CD14-positive monocyte (primary cell): ENCODE measurements at regions not wholly inside any gene's neighbourhood (a gene's known extent, or its start where the extent isn't known, plus 50 kb on each side); places are given as distances from the start of the nearest gene placed in this dataset.

Experiments
- DNase-seq, 3 donors: peaks; one replicate each; pipeline ENCODE4 v3.0.0-alpha.2; 2011 to 2022
- H2AFZ ChIP-seq: 2 replicates; pipeline ENCODE4 v1.6.0; 2012; ENCODE audit warnings: mild to moderate bottlenecking, low read depth, low read length, inconsistent platforms; ENCODE audit not compliant: insufficient read depth, poor library complexity, severe bottlenecking
- H3K27ac ChIP-seq, 2 donors: 1 replicate in 1 of 2; 2 replicates in 1 of 2; pipeline ENCODE4 v1.5.1; 2012 to 2013; ENCODE audit warnings: low read length in 2 of 2, control low read depth in 1 of 2, inconsistent platforms in 1 of 2, low read depth in 1 of 2, mild to moderate bottlenecking in 1 of 2
- H3K27me3 ChIP-seq, 2 donors: one replicate each; pipeline versions ENCODE4 v1.6.0 to v1.6.1; 2011 to 2013; ENCODE audit warnings: low read length in 2 of 2; ENCODE audit not compliant: control insufficient read depth in 2 of 2, insufficient read depth in 2 of 2
- H3K36me3 ChIP-seq, 2 donors: replicated peaks in 1 of 2; 1 replicate in 1 of 2; 2 replicates in 1 of 2; pipeline versions ENCODE4 v1.5.1 to v1.6.1; 2012 to 2013; ENCODE audit warnings: low read length in 2 of 2, control low read depth in 1 of 2, inconsistent platforms in 1 of 2, mild to moderate bottlenecking in 1 of 2; ENCODE audit not compliant: insufficient read depth in 2 of 2, control insufficient read depth in 1 of 2
- H3K4me1 ChIP-seq, 2 donors: 1 replicate in 1 of 2; 2 replicates in 1 of 2; pipeline versions ENCODE4 v1.5.1 to v1.6.1; 2012 to 2013; ENCODE audit warnings: low read length in 2 of 2, control low read depth in 1 of 2, inconsistent platforms in 1 of 2, mild to moderate bottlenecking in 1 of 2, moderate library complexity in 1 of 2; ENCODE audit not compliant: insufficient read depth in 2 of 2, control insufficient read depth in 1 of 2
- H3K4me2 ChIP-seq: replicated peaks from 2 replicates; pipeline ENCODE3; 2012; ENCODE audit warnings: low read length, moderate library complexity, mild to moderate bottlenecking; ENCODE audit not compliant: poor library complexity, severe bottlenecking; ENCODE audit errors: extremely low read depth
- H3K4me3 ChIP-seq, 3 experiments: fragments of 200-600 bp in 1 of 3; sonication (generic) in 1 of 3; replicated peaks in 1 of 3; 1 replicate in 2 of 3; 2 replicates in 1 of 3; pipeline ENCODE4 v1.5.1; 2011 to 2013; ENCODE audit warnings: low read length in 3 of 3, mild to moderate bottlenecking in 3 of 3, control low read depth in 2 of 3, low read depth in 2 of 3, inconsistent platforms in 1 of 3, moderate library complexity in 1 of 3
- H3K79me2 ChIP-seq: 2 replicates; pipeline ENCODE4 v1.6.0; 2012; ENCODE audit warnings: mild to moderate bottlenecking, control low read depth, inconsistent platforms, low read length, moderate library complexity; ENCODE audit not compliant: insufficient read depth
- H3K9ac ChIP-seq: 2 replicates; pipeline ENCODE4 v1.6.0; 2017; ENCODE audit warnings: low read length, mild to moderate bottlenecking; ENCODE audit not compliant: insufficient read depth, poor library complexity, severe bottlenecking
- H3K9me3 ChIP-seq, 2 donors: replicated peaks in 1 of 2; 1 replicate in 1 of 2; 2 replicates in 1 of 2; pipeline versions ENCODE4 v1.5.1 to v1.6.1; 2012 to 2013; ENCODE audit warnings: low read length in 2 of 2, control low read depth in 1 of 2; ENCODE audit not compliant: control insufficient read depth in 1 of 2, insufficient read depth in 1 of 2
- H4K20me1 ChIP-seq: 2 replicates; pipeline ENCODE4 v1.6.0; 2012; ENCODE audit warnings: mild to moderate bottlenecking, low read length, control low read depth, moderate library complexity; ENCODE audit not compliant: insufficient read depth
- H3K27ac Mint-ChIP-seq, 7 donors: one replicate each; pipeline ENCODE4 v1.8.0; 2020; ENCODE audit warnings: mild to moderate bottlenecking in 7 of 7, mixed read lengths in 7 of 7, moderate library complexity in 6 of 7, inconsistent platforms in 2 of 7
- H3K27me3 Mint-ChIP-seq, 3 donors: one replicate each; pipeline ENCODE4 v1.8.0; 2021 to 2022; ENCODE audit warnings: low read depth in 3 of 3, mild to moderate bottlenecking in 3 of 3, mixed read lengths in 3 of 3, moderate library complexity in 3 of 3, inconsistent platforms in 1 of 3
- H3K36me3 Mint-ChIP-seq, 2 donors: one replicate each; pipeline ENCODE4 v1.8.0; 2020; ENCODE audit warnings: mixed read lengths in 2 of 2, inconsistent platforms in 1 of 2, mild to moderate bottlenecking in 1 of 2
- H3K4me1 Mint-ChIP-seq: one replicate; pipeline ENCODE4 v1.8.0; 2020; ENCODE audit warnings: mild to moderate bottlenecking, mixed read lengths
- H3K4me3 Mint-ChIP-seq, 2 donors: one replicate each; pipeline ENCODE4 v1.8.0; 2020; ENCODE audit warnings: mild to moderate bottlenecking in 2 of 2, mixed read lengths in 2 of 2, moderate library complexity in 1 of 2
- H3K9me3 Mint-ChIP-seq, 7 donors: one replicate each; pipeline ENCODE4 v1.8.0; 2020 to 2022; ENCODE audit warnings: mixed read lengths in 7 of 7, mild to moderate bottlenecking in 6 of 7, moderate library complexity in 6 of 7, inconsistent platforms in 2 of 7
- WGBS: methylation state at CpG from one replicate; pipeline ENCODE4 v1.1.5; 2013; ENCODE audit warnings: missing lambda C conversion rate; ENCODE audit not compliant: insufficient coverage; 5-methylcytosine and 5-hydroxymethylcytosine counted together
- intact Hi-C, 2 donors: fragments of 100-400 bp; cut with micrococcal nuclease; formaldehyde crosslinking; loops; one replicate each; pipeline versions ENCODE4 v1.15.0 to v1.15.1; 2023
- TF ChIP-seq, protein P1 (sequence below): fragments of 200-600 bp; IDR thresholded peaks from one replicate; pipeline ENCODE4 v1.8.0; 2022; ENCODE audit warnings: antibody characterized with exemption, mild to moderate bottlenecking

- H3K36me3 Mint-ChIP-seq = peaks cover 2 to 3% of the 10 kb centered on the region in 2 donors
- H3K4me3 Mint-ChIP-seq = no peak overlapping the region
- Histone ChIP-seq H3K79me2 (no peaks in the 10 kb centered on the region), H3K27ac (peak overlapping the region in 1 of 2 donors; percentile 60), H3K27me3 (no peaks in the 10 kb centered on the region), H3K36me3 (no peaks in the 10 kb centered on the region), H4K20me1 (no peaks in the 10 kb centered on the region), H2AFZ (no peak overlapping the region), H3K4me1 (peaks cover 40 to 52% of the 10 kb centered on the region in 2 donors), H3K9me3 (no peaks in the 10 kb centered on the region), H3K4me2 (no peak overlapping the region), H3K9ac (no peak overlapping the region), H3K4me3 (no peak overlapping the region)
- H3K9me3 Mint-ChIP-seq = peaks cover 0 to 2% (median 0%) of the 10 kb centered on the region in 7 donors
- peak overlapping the region; percentile 72 to 88 (median 86) for H3K27ac Mint-ChIP-seq
- H3K27me3 Mint-ChIP-seq = peaks cover 0 to 3% (median 0%) of the 10 kb centered on the region in 3 donors
- 67% methylated on average over 1 of the region's 5 CpGs for WGBS
- H3K4me1 Mint-ChIP-seq = peaks cover 46% of the 10 kb centered on the region
- intact Hi-C loops = loop anchor here in 1 of 2 donors (5.0 kb wide), 2 partner anchors 33 to 37 kb away; no protein-coding TSS in a partner anchor
- peak; percentile 78 to 84 (median 82) for DNase-seq
- TF ChIP-seq, protein P1, sequence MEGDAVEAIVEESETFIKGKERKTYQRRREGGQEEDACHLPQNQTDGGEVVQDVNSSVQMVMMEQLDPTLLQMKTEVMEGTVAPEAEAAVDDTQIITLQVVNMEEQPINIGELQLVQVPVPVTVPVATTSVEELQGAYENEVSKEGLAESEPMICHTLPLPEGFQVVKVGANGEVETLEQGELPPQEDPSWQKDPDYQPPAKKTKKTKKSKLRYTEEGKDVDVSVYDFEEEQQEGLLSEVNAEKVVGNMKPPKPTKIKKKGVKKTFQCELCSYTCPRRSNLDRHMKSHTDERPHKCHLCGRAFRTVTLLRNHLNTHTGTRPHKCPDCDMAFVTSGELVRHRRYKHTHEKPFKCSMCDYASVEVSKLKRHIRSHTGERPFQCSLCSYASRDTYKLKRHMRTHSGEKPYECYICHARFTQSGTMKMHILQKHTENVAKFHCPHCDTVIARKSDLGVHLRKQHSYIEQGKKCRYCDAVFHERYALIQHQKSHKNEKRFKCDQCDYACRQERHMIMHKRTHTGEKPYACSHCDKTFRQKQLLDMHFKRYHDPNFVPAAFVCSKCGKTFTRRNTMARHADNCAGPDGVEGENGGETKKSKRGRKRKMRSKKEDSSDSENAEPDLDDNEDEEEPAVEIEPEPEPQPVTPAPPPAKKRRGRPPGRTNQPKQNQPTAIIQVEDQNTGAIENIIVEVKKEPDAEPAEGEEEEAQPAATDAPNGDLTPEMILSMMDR = no peak
Measured at GRCh38 chr20:23193801-23194384, 107.8 kb upstream of the CD93 start.

GRCh38 chr20:23192469-23192868 lies 106.3 kb upstream of the CD93 start:
- H3K9me3 Mint-ChIP-seq = peaks cover 0 to 2% (median 0%) of the 10 kb centered on the region in 7 donors
- Histone ChIP-seq H3K27me3 (no peaks in the 10 kb centered on the region), H3K9me3 (no peaks in the 10 kb centered on the region), H3K4me2 (no peak overlapping the region), H3K4me3 (no peak overlapping the region), H4K20me1 (no peaks in the 10 kb centered on the region), H3K9ac (no peak overlapping the region), H2AFZ (no peak overlapping the region), H3K79me2 (no peaks in the 10 kb centered on the region), H3K27ac (no peak overlapping the region), H3K4me1 (peaks cover 37 to 39% of the 10 kb centered on the region in 2 donors), H3K36me3 (no peaks in the 10 kb centered on the region)
- H3K36me3 Mint-ChIP-seq = peaks cover 2 to 3% of the 10 kb centered on the region in 2 donors
- H3K27ac Mint-ChIP-seq = no peak overlapping the region
- no peak overlapping the region for H3K4me3 Mint-ChIP-seq
- no peak for DNase-seq
- TF ChIP-seq, protein P1 = no peak
- H3K4me1 Mint-ChIP-seq = peaks cover 36% of the 10 kb centered on the region
- 100% methylated on average over 1 of the region's 3 CpGs for WGBS
- H3K27me3 Mint-ChIP-seq = no peaks in the 10 kb centered on the region
- intact Hi-C loops = loop anchor here in 1 of 2 donors (5.0 kb wide), 2 partner anchors 35 kb away; no protein-coding TSS in a partner anchor
